Hepatocyte (in vitro differentiated cells): ENCODE measurements at regions not wholly inside any gene's neighbourhood (a gene's known extent, or its start where the extent isn't known, plus 50 kb on each side); places are given as distances from the start of the nearest gene placed in this dataset.

Experiments
- DNase-seq: peaks from one replicate; pipeline ENCODE4 v3.0.0-alpha.2; 2016; ENCODE audit warnings: low spot score
- H2AFZ ChIP-seq: fragments of 200-600 bp; sonication (generic); 2 replicates; pipeline ENCODE4 v1.6.0; 2016; ENCODE audit warnings: antibody characterized with exemption, mild to moderate bottlenecking
- H3K27ac ChIP-seq: fragments of 200-600 bp; sonication (generic); 2 replicates; pipeline ENCODE4 v1.5.1; 2016; ENCODE audit warnings: mild to moderate bottlenecking
- H3K27me3 ChIP-seq: fragments of 200-600 bp; sonication (generic); 2 replicates; pipeline ENCODE4 v1.6.1; 2016
- H3K36me3 ChIP-seq: fragments of 200-600 bp; sonication (generic); replicated peaks from 2 replicates; pipeline ENCODE4 v1.5.1; 2016; ENCODE audit warnings: low read depth; ENCODE audit not compliant: insufficient read depth
- H3K4me1 ChIP-seq: fragments of 200-600 bp; sonication (generic); 2 replicates; pipeline ENCODE4 v1.5.1; 2016; ENCODE audit warnings: mild to moderate bottlenecking, moderate library complexity; ENCODE audit not compliant: insufficient read depth
- H3K4me2 ChIP-seq: fragments of 200-600 bp; sonication (generic); 2 replicates; pipeline ENCODE4 v1.6.0; 2016
- H3K4me3 ChIP-seq: fragments of 200-600 bp; sonication (generic); 2 replicates; pipeline ENCODE4 v1.5.1; 2016; ENCODE audit warnings: mild to moderate bottlenecking
- H3K79me2 ChIP-seq: fragments of 200-600 bp; sonication (generic); 2 replicates; pipeline ENCODE4 v1.6.0; 2017; ENCODE audit warnings: mild to moderate bottlenecking
- H3K9me2 ChIP-seq: fragments of 200-600 bp; sonication (generic); replicated peaks from 2 replicates; pipeline ENCODE4 v1.6.0; 2017; ENCODE audit warnings: mild to moderate bottlenecking; ENCODE audit not compliant: insufficient read depth
- H3K9me3 ChIP-seq: fragments of 200-600 bp; sonication (generic); 2 replicates; pipeline ENCODE4 v1.5.1; 2016; ENCODE audit warnings: low read depth, mild to moderate bottlenecking
- H4K20me1 ChIP-seq: fragments of 200-600 bp; sonication (generic); 2 replicates; pipeline ENCODE4 v1.6.0; 2016; ENCODE audit warnings: mild to moderate bottlenecking; ENCODE audit not compliant: insufficient read depth, poor library complexity, severe bottlenecking
- CTCF ChIP-seq: fragments of 200-600 bp; sonication (generic); IDR thresholded peaks from 2 replicates; pipeline ENCODE4 v1.5.1; 2016; ENCODE audit warnings: antibody characterized with exemption, mild to moderate bottlenecking; ENCODE audit not compliant: poor library complexity
- EZH2 ChIP-seq: fragments of 200-600 bp; sonication (generic); IDR thresholded peaks from 2 replicates; pipeline ENCODE4 v1.6.1; 2016; ENCODE audit warnings: antibody characterized with exemption, mild to moderate bottlenecking, borderline replicate concordance
- EZH2phosphoT487 ChIP-seq: fragments of 200-600 bp; sonication (generic); IDR thresholded peaks from one replicate; pipeline ENCODE4 v1.6.1; 2018; ENCODE audit warnings: antibody characterized with exemption, mild to moderate bottlenecking, low read depth, moderate library complexity; ENCODE audit not compliant: unreplicated experiment, severe bottlenecking
- WGBS: methylation state at CpG from one replicate; pipeline ENCODE4 v1.1.6; 2016; ENCODE audit warnings: low lambda C conversion rate; ENCODE audit errors: missing lambda C conversion rate; 5-methylcytosine and 5-hydroxymethylcytosine counted together

GRCh38 chr18:75344161-75344560, 83.3 kb downstream of the SMIM21 start:
- no peak for TF ChIP-seq EZH2phosphoT487
- no peak for TF ChIP-seq CTCF
- no peak for TF ChIP-seq EZH2
- no peaks in the 10 kb centered on the region for H3K79me2 ChIP-seq
- no peak overlapping the region for H3K4me2 ChIP-seq

GRCh38 chr18:75343389-75343788, 84.1 kb downstream of the SMIM21 start:
- 96% methylated on average over 6 of the region's 6 CpGs for WGBS
- Histone ChIP-seq H3K36me3 (no peaks in the 10 kb centered on the region), H3K27ac (no peak overlapping the region), H3K4me2 (no peak overlapping the region), H4K20me1 (no peaks in the 10 kb centered on the region), H3K9me2 (no peaks in the 10 kb centered on the region), H3K4me1 (no peaks in the 10 kb centered on the region), H3K9me3 (no peaks in the 10 kb centered on the region), H2AFZ (no peak overlapping the region), H3K27me3 (no peaks in the 10 kb centered on the region), H3K79me2 (no peaks in the 10 kb centered on the region), H3K4me3 (no peak overlapping the region)
- TF ChIP-seq CTCF (no peak), EZH2 (no peak), EZH2phosphoT487 (no peak)
- no peak for DNase-seq

More at GRCh38 chr18:75344161-75344560, 83.3 kb downstream of the SMIM21 start:
- no peak for DNase-seq
- no peaks in the 10 kb centered on the region for H4K20me1 ChIP-seq
- H3K27me3 ChIP-seq: no peaks in the 10 kb centered on the region
- H3K27ac ChIP-seq: no peak overlapping the region
- no peaks in the 10 kb centered on the region for H3K4me1 ChIP-seq
- WGBS: 93% methylated on average over 8 of the region's 8 CpGs
- no peaks in the 10 kb centered on the region for H3K9me2 ChIP-seq
- H2AFZ ChIP-seq: no peak overlapping the region
- no peak overlapping the region for H3K4me3 ChIP-seq
- H3K9me3 ChIP-seq: no peaks in the 10 kb centered on the region
- no peaks in the 10 kb centered on the region for H3K36me3 ChIP-seq

- no peak for TF ChIP-seq EZH2phosphoT487
- Histone ChIP-seq H3K27ac (no peak overlapping the region), H3K9me2 (no peaks in the 10 kb centered on the region)
These were observed 85.6 kb downstream of the SMIM21 start for GRCh38 chr18:75341897-75342296.

GRCh38 chr18:75341267-75341666, 86.2 kb downstream of the SMIM21 start:
- Histone ChIP-seq H3K4me1 (no peaks in the 10 kb centered on the region), H3K79me2 (no peaks in the 10 kb centered on the region), H3K9me3 (no peaks in the 10 kb centered on the region), H3K4me3 (no peak overlapping the region), H3K9me2 (no peaks in the 10 kb centered on the region), H3K36me3 (no peaks in the 10 kb centered on the region), H3K27ac (no peak overlapping the region), H3K27me3 (no peaks in the 10 kb centered on the region), H2AFZ (no peak overlapping the region), H4K20me1 (no peaks in the 10 kb centered on the region), H3K4me2 (no peak overlapping the region)
- 39% methylated on average over 9 of the region's 9 CpGs for WGBS
- DNase-seq: peak; percentile 33
- TF ChIP-seq EZH2phosphoT487 (no peak), CTCF (no peak), EZH2 (no peak)

More at GRCh38 chr18:75341897-75342296, 85.6 kb downstream of the SMIM21 start:
- Histone ChIP-seq H3K4me2 (no peak overlapping the region), H3K4me3 (no peak overlapping the region), H3K27me3 (no peaks in the 10 kb centered on the region), H4K20me1 (no peaks in the 10 kb centered on the region), H3K79me2 (no peaks in the 10 kb centered on the region), H3K4me1 (no peaks in the 10 kb centered on the region), H3K9me3 (no peaks in the 10 kb centered on the region), H3K36me3 (no peaks in the 10 kb centered on the region), H2AFZ (no peak overlapping the region)
- no peak for DNase-seq
- WGBS: 79% methylated on average over 6 of the region's 6 CpGs
